Neural cell (in vitro differentiated cells): ENCODE measurements at regions not wholly inside any gene's neighbourhood (a gene's known extent, or its start where the extent isn't known, plus 50 kb on each side); places are given as distances from the start of the nearest gene placed in this dataset.

Source experiments
- H2AFZ ChIP-seq: fragments of 200-600, 300-800 bp; sonication (generic), shearing (Covaris generic); 2 replicates; pipeline ENCODE4 v1.6.0; 2014; ENCODE audit warnings: low read depth, mild to moderate bottlenecking, antibody characterized with exemption, low read length, moderate library complexity
- H3F3A ChIP-seq: fragments of 200-600 bp; shearing (Covaris generic); 2 replicates; pipeline ENCODE4 v1.6.1; 2016; ENCODE audit warnings: mild to moderate bottlenecking, moderate library complexity, mixed read lengths, antibody characterized with exemption, low read length; ENCODE audit not compliant: insufficient read depth, poor library complexity, severe bottlenecking
- H3K27ac ChIP-seq: fragments of 200-600, 300-800 bp; sonication (generic), shearing (Covaris generic); 2 replicates; pipeline ENCODE4 v1.5.1; 2014; ENCODE audit warnings: mild to moderate bottlenecking, low read length, moderate library complexity
- H3K27me3 ChIP-seq: fragments of 300-800, 200-600 bp; sonication (generic), shearing (Covaris generic); 2 replicates; pipeline ENCODE4 v1.6.0; 2014; ENCODE audit warnings: mild to moderate bottlenecking, low read depth, low read length, moderate library complexity; ENCODE audit not compliant: insufficient read depth
- H3K36me3 ChIP-seq: fragments of 300-800, 200-600 bp; sonication (generic), shearing (Covaris generic); 2 replicates; pipeline ENCODE4 v1.5.1; 2014; ENCODE audit warnings: mild to moderate bottlenecking, antibody characterized with exemption, low read length, moderate library complexity; ENCODE audit not compliant: insufficient read depth
- H3K4me2 ChIP-seq: fragments of 300-800, 200-600 bp; sonication (generic), shearing (Covaris generic); 2 replicates; pipeline ENCODE4 v1.6.0; 2014; ENCODE audit warnings: mild to moderate bottlenecking, low read length
- H3K4me3 ChIP-seq: fragments of 300-800, 200-600 bp; sonication (generic), shearing (Covaris generic); 2 replicates; pipeline ENCODE4 v1.5.1; 2014; ENCODE audit warnings: mild to moderate bottlenecking, low read length, moderate library complexity
- H3K79me2 ChIP-seq: fragments of 200-600 bp; shearing (Covaris generic); replicated peaks from 2 replicates; pipeline ENCODE4 v1.6.0; 2014; ENCODE audit warnings: mild to moderate bottlenecking, low read length, moderate library complexity; ENCODE audit not compliant: insufficient read depth
- H3K9ac ChIP-seq: fragments of 300-800, 200-600 bp; sonication (generic), shearing (Covaris generic); 2 replicates; pipeline ENCODE4 v1.6.1; 2016; ENCODE audit warnings: mild to moderate bottlenecking, low read length, mixed read lengths
- H3K9me2 ChIP-seq: fragments of 200-600 bp; shearing (Covaris generic); 2 replicates; pipeline ENCODE4 v1.6.1; 2016; ENCODE audit warnings: mild to moderate bottlenecking, low read length, mixed read lengths; ENCODE audit not compliant: insufficient read depth
- H3K9me3 ChIP-seq: fragments of 200-600, 300-800 bp; sonication (generic), shearing (Covaris generic); 2 replicates; pipeline ENCODE4 v1.6.1; 2016; ENCODE audit warnings: mild to moderate bottlenecking, mixed run types, low read length, moderate library complexity, mixed read lengths
- H4K20me1 ChIP-seq: fragments of 200-600 bp; shearing (Covaris generic); 2 replicates; pipeline ENCODE4 v1.6.1; 2016; ENCODE audit warnings: mild to moderate bottlenecking, mixed run types; ENCODE audit not compliant: insufficient read depth
- CTCF ChIP-seq: fragments of 450-650 bp; IDR thresholded peaks from 2 replicates; pipeline ENCODE4 v1.5.1; 2014; ENCODE audit warnings: antibody characterized with exemption, mild to moderate bottlenecking, moderate library complexity; ENCODE audit not compliant: poor library complexity, severe bottlenecking
- EP300 ChIP-seq: fragments of 450-650 bp; conservative IDR thresholded peaks from 2 replicates; pipeline ENCODE4 v1.6.1; 2014; ENCODE audit warnings: antibody characterized with exemption, mild to moderate bottlenecking, moderate library complexity; ENCODE audit not compliant: poor library complexity, severe bottlenecking
- RAD21 ChIP-seq: fragments of 450-650 bp; conservative IDR thresholded peaks from 2 replicates; pipeline ENCODE4 v1.6.1; 2014; ENCODE audit warnings: antibody characterized with exemption, mild to moderate bottlenecking, moderate library complexity
- REST ChIP-seq: IDR thresholded peaks from 2 replicates; pipeline ENCODE4 v1.6.1; 2012; ENCODE audit warnings: borderline replicate concordance

- Histone ChIP-seq H3K27me3 (no peaks in the 10 kb centered on the region), H3K36me3 (no peaks in the 10 kb centered on the region), H3K4me2 (no peak overlapping the region), H3K4me3 (no peak overlapping the region), H3K79me2 (no peaks in the 10 kb centered on the region), H3K27ac (no peak overlapping the region), H4K20me1 (no peaks in the 10 kb centered on the region), H2AFZ (no peak overlapping the region), H3K9me2 (no peaks in the 10 kb centered on the region), H3K9me3 (no peaks in the 10 kb centered on the region), H3F3A (no peaks in the 10 kb centered on the region), H3K9ac (no peak overlapping the region)
- TF ChIP-seq EP300 (no peak), RAD21 (no peak), REST (no peak)
Measured at GRCh38 chr5:125203912-125204311, 457.5 kb upstream of the ZNF608 start.

- TF ChIP-seq CTCF (no peak), REST (no peak)
- Histone ChIP-seq H2AFZ (no peak overlapping the region), H3K79me2 (no peaks in the 10 kb centered on the region), H3K9ac (no peak overlapping the region), H3K9me3 (no peaks in the 10 kb centered on the region), H3K4me3 (no peak overlapping the region), H4K20me1 (no peaks in the 10 kb centered on the region), H3K27ac (no peak overlapping the region), H3K27me3 (no peaks in the 10 kb centered on the region), H3F3A (no peaks in the 10 kb centered on the region), H3K4me2 (no peak overlapping the region), H3K36me3 (no peaks in the 10 kb centered on the region), H3K9me2 (no peaks in the 10 kb centered on the region)
Measured at GRCh38 chr5:125205601-125206225, 459.3 kb upstream of the ZNF608 start.
